CD4-positive, alpha-beta T cell treated with Interleukin-15 for 1 hour (primary cell): ENCODE measurements at regions not wholly inside any gene's neighbourhood (a gene's known extent, or its start where the extent isn't known, plus 50 kb on each side); places are given as distances from the start of the nearest gene placed in this dataset.
"Not testable (repeated sequence)": the region's sequence is repeated elsewhere in the genome, so short reads cannot be mapped to it uniquely, and the experiment has no call there.

Experiments used
- DNase-seq: peaks from one replicate; pipeline ENCODE4 v3.0.0-alpha.2; 2020

GRCh38 chr6:140779991-140780596, 1352.6 kb upstream of the GJE1 start:
- no peak for DNase-seq

GRCh38 chr6:140779341-140779740, 1353.4 kb upstream of the GJE1 start:
- DNase-seq, result no peak

GRCh38 chr6:140777780-140778179, 1354.9 kb upstream of the GJE1 start:
- DNase-seq, result no peak

GRCh38 chr6:140775061-140775460, 1357.7 kb upstream of the GJE1 start:
- no peak for DNase-seq

GRCh38 chr6:140774080-140774505, 1358.6 kb upstream of the GJE1 start:
- no peak for DNase-seq

- DNase-seq, result no peak
Observed at GRCh38 chr6:140773276-140773675, 1359.4 kb upstream of the GJE1 start.

- no peak for DNase-seq
Observed at GRCh38 chr6:140772576-140772975, 1360.1 kb upstream of the GJE1 start.

GRCh38 chr6:140768133-140768532, 1364.6 kb upstream of the GJE1 start:
- DNase-seq, result no peak

- no peak for DNase-seq
Observed at GRCh38 chr6:140766999-140767398, 1365.7 kb upstream of the GJE1 start.

- DNase-seq, result no peak
Observed at GRCh38 chr6:140758169-140758877, 1374.4 kb upstream of the GJE1 start.

- DNase-seq, result no peak
Observed at GRCh38 chr6:140752234-140752633, 1377.8 kb upstream of the CITED2 start.

GRCh38 chr6:140747114-140747513, 1372.7 kb upstream of the CITED2 start:
- DNase-seq, result no peak

- no peak for DNase-seq
Observed at GRCh38 chr6:140744659-140745320, 1370.3 kb upstream of the CITED2 start.

- DNase-seq, result no peak
Observed at GRCh38 chr6:140736231-140736630, 1361.8 kb upstream of the CITED2 start.

- no peak for DNase-seq
Observed at GRCh38 chr6:140732991-140733390, 1358.5 kb upstream of the CITED2 start.

GRCh38 chr6:140732155-140732554, 1357.7 kb upstream of the CITED2 start:
- no peak for DNase-seq

- DNase-seq, result no peak
Observed at GRCh38 chr6:140731741-140732140, 1357.3 kb upstream of the CITED2 start.

- no peak for DNase-seq
Observed at GRCh38 chr6:140729521-140729920, 1355.1 kb upstream of the CITED2 start.

- DNase-seq, result no peak
Observed at GRCh38 chr6:140718021-140718420, 1343.6 kb upstream of the CITED2 start.

- no peak for DNase-seq
Observed at GRCh38 chr6:140713495-140713894, 1339.0 kb upstream of the CITED2 start.

- DNase-seq, result no peak
Observed at GRCh38 chr6:140711019-140711613, 1336.7 kb upstream of the CITED2 start.

GRCh38 chr6:140708441-140708840, 1334.0 kb upstream of the CITED2 start:
- DNase-seq, result no peak

GRCh38 chr6:140704008-140704407, 1329.6 kb upstream of the CITED2 start:
- not testable (repeated sequence) for DNase-seq

- DNase-seq, result no peak
Observed at GRCh38 chr6:140697585-140697984, 1323.1 kb upstream of the CITED2 start.
